PC-9 (cell line): ENCODE measurements at regions not wholly inside any gene's neighbourhood (a gene's known extent, or its start where the extent isn't known, plus 50 kb on each side); places are given as distances from the start of the nearest gene placed in this dataset.

Source experiments
- CTCF ChIP-seq: fragments of 200-600 bp; sonication (generic); conservative IDR thresholded peaks from 2 replicates; pipeline ENCODE4 v1.6.1; 2017; ENCODE audit warnings: mixed run types, antibody characterized with exemption, mild to moderate bottlenecking, moderate library complexity
- EZH2 ChIP-seq: fragments of 200-600 bp; sonication (generic); IDR thresholded peaks from 2 replicates; pipeline ENCODE4 v1.8.0; 2017; ENCODE audit warnings: antibody characterized with exemption, low read depth

- TF ChIP-seq EZH2 = no peak
- no peak for TF ChIP-seq CTCF
Observed at GRCh38 chr3:104960579-104960978, 406.1 kb upstream of the ALCAM start.
